NCI-H1694 (cell line): ENCODE measurements at regions not wholly inside any gene's neighbourhood (a gene's known extent, or its start where the extent isn't known, plus 50 kb on each side); places are given as distances from the start of the nearest gene placed in this dataset.

Experiments used
- DNase-seq: peaks from one replicate; lab custom pipeline; 2025; lab: John Stamatoyannopoulos, UW

DNA sequence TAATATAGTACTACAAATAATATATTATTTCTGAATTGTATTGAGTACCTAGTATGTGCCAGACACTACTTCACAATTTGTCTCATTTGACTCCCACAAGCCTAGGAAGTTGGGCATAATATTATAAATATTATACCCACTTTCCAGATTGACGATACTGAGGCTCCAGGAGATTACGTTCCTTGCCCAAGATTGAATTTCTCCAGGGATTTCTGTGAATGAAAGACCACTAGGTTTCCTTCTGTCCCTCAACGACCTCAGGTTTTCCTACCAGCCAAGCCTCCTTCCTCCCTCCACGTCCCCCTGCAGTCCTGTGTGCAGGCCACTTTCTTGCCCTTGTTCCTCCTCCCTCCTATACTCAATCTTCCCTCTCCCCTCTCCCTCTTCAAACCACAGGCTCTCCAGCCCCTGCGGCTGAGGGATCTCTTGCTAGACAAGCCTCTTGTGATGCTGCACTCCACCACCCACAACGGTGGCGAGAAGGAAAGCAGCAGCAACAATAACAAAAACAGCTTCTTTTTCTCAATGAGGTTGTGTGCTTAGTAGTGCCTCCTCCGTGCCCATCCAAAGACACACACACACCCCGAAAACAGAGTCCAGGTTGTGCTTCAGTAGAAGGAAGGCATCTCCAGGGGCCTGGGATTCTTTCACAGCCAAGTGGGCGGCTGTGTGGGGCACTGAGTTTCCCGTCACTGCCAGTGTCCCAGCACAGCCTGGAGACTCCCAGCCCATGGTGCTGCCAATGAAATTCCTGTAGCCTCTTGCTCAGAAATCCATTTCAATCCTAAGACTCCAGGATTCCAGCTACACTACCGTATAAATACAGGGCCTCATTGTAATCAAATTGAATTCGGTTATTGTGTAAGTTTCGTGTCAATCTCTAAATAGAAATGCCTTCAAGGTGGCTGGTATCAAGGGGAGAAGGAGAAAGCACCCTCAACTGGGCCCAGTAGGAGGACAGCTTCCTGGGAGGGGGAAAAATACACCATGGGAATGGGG lies 94.4 kb downstream of the NCR2 start:
- no peak for DNase-seq

GRCh38 chr6:41430875-41431274 lies 95.5 kb downstream of the NCR2 start:
- DNase-seq: no peak

GRCh38 chr6:41432280-41432679 lies 96.9 kb downstream of the NCR2 start:
- DNase-seq: no peak

DNA sequence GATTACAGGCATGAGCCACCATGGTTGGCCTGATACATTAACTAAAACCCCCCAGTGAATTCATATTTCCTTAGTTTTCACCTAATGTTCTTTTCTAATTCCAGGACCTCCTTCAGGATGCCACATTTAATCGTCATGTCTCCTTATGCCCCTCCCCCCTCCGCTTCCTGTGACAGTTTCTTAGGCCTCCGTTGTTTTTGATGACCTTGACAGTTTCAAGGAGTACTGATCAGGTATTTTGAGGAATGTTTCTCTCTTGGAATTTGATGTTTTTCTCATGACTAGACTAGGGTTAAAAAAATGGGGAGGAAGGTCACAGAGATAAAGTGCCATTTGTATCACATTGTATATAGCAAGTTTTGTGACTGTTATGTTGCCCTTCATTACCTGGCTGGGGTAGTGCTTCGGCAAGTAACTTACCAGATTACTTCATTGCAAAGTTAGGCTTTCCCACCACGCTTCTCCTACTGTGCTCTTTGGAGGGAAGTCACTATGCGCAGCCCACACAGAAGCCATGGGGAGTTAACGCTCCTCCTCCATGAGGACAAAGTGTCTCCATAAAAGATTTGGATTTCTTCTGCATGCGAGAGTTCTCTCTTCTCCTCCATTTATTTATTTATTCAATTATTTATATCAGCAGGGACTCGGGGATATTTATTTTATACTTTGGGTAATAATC lies 99.5 kb downstream of the NCR2 start:
- no peak for DNase-seq

- DNase-seq: no peak
These were observed 102.2 kb downstream of the NCR2 start for GRCh38 chr6:41437604-41438003.

- no peak for DNase-seq
These were observed 103.3 kb downstream of the NCR2 start for GRCh38 chr6:41438746-41439145.

GRCh38 chr6:41439524-41440418 lies 104.4 kb downstream of the NCR2 start:
- DNase-seq: no peak

- no peak for DNase-seq
These were observed 105.2 kb upstream of the FOXP4 start for GRCh38 chr6:41440958-41441357.

GRCh38 chr6:41441598-41442351 lies 104.4 kb upstream of the FOXP4 start:
- no peak for DNase-seq

- DNase-seq: no peak
These were observed 103.9 kb upstream of the FOXP4 start for GRCh38 chr6:41442352-41442672.

DNA sequence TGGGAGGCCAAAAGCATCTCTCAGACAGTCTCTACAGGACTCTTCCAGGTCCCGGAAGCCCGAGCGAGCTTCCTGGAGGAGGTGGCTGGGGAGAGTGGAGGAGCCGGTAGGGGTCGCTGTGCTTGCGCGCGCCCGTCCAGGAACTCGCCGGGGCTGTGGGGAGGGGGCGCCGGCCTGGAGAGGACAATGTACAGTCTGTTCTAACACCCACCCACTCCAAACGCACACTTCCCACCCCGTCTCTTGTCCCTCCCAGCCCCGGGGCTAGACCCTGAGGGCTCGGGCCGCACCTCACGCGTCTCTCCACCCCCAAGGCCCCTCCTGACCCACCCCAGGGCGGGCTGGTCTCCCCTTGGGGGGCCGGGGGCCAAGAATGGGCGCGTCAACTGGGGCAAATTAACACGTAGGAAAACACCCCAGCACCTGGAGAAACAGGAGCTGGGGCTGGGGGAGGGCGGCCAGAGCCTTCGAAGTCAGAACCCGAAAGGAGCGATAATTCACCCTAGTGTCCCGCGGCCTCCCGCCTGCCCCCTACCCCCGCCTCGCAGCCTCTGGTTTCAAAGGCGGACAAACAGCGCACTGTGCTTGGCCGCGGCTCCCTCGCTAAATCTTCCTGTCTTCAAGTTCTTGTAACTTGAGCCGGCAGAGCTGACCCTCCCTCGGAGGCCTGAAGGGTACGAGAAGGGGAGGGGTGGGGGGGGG lies 103.2 kb upstream of the FOXP4 start:
- no peak for DNase-seq

DNA sequence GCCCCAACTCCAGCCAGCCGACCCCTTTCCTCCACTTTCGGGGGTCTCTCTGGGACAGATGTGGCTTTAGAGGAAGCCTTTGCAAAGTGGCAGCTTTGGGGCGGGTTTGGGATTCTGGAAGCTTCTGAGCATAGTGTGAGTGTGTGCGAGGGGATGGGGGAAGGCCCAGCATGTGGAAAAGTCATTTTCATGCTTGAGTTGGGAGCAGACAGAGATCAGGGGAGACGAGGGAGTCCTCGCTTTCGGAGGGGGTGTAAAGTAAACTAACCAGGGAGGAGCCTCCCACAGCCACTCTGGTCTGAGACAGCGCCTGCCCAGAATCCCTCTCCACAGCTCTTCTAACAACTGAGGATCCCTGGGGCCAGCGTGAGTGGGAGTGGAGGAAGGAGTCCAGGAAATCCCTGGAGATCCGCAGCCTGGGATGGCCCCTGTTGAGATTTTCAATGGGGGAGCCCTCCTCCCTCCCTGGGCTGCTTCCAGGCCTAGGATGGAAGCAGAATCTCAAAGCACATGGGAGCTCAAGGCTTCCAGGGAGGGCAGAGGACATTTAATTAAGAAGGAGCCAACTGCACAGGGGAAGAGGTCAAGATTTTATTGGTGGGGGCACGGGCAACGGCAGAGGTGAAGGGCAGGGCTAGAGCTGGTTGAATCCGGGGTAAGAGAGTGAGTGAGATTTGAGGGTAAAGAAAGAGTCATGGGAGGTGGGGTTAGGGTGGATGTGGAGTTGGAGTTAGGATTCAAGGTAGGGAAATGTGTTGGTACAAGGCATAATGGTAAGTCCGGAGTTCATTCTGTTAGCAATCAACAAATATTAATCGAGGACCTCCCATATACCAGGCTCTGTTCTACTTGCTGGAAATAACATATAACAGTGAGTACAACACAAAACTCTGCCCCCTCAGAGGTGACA lies 102.3 kb upstream of the FOXP4 start:
- DNase-seq: no peak

GRCh38 chr6:41445261-41445660 lies 100.9 kb upstream of the FOXP4 start:
- no peak for DNase-seq

DNA sequence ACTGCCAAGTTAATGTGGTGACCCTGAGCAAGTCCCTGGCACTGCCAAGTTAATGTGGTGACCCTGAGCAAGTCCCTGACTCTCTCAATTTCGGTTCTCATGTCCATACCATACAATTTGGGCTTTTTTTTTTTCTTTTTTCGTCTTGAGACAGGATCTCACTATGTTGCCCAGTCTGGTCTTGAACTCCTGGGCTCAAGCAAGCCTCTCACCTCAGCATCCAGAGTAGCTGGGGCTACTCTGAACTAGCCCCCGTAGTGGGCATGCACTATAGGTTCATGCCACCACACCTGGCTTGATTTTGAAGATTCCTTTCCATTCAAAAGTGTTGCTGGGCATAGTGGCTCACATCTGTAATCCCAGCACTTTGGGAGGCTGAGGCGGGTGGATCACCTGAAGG lies 100.0 kb upstream of the FOXP4 start:
- no peak for DNase-seq

DNA sequence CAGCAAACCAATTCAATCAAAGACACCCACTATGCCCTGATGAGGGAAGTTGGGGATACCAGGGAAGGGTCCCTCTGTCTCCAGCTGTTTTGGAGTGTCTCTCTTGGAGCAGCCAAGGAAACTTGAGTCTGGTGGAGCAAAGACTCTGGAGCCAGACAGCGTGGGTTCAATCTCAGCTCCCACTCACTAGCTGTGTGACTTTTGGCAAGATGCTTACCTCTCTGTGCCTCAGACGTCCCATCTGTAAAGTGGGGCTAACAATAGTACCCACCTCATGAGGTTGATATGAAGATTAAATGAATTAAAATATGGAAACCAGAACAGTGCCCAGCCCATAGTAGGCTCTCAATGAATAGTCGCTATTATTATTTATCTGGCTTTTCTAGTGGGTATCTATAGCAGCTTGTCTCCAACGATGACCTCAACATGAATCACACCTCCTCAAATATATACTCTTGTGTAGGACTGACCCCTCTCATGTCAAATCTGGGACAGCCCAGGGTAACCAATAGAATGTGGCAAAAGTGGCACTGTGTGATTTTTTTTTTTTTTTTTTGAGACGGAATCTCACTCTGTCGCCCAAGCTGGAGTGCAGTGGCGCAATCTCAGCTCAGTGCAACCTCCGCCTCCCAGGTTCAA lies 99.2 kb upstream of the FOXP4 start:
- no peak for DNase-seq

DNA sequence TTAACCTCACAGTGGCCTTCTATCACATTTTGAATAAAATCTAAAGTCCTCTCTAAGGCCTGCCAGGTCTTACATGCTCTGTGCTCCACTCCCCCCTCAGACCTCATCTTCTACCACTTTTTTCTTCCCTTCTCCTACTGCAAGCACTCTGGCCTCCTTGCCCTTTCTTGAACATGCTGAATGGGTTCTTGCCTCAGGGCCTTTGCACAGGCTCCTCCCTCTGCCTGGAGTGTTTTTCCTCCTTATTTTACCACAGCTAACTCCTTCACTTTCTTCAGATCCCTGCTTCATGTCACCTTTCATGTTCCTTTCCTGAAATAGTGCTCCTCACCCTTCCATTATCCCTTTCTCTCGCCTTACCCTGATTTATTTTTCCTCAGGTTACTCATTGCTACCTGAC lies 97.9 kb upstream of the FOXP4 start:
- no peak for DNase-seq

DNA sequence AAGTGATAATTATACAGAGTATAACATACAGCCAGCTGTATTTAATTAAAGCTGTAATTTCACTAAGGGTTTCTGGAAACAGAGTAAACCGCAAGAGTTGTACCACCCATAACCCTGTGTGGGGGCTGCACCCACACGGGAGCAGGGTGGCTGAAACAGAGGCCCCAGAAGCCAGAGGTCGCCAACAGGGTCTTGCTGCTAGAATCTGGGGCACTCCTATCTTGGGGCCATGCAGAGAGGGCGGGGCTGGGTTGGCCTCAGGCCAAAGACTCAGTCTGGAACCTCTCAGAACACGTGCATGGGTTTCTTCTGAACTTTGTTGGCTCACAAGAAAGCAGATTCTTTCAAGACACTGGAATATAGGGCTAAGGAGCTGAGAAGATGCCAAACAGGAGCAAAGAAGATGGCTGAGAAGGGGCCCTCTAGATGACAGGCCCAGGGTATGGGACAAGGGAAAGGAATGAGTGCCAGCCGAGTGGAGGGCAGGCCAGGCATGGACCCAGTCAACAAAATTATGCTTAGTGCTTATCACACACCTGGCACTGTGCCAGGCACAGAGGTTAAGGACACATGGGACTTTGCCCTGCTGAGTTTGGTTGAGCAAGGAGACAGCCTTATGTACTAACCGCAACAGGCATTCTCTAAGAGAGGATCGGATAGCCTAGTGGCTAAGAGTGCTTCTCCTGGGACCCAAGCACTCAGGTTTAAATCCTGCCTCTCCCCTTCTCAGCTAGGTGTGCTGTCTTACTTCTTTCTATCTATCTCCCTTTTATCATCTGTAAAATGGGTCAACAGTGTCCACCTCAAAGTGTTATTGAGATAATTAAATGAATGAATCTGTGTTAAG lies 96.6 kb upstream of the FOXP4 start:
- DNase-seq: no peak

DNA sequence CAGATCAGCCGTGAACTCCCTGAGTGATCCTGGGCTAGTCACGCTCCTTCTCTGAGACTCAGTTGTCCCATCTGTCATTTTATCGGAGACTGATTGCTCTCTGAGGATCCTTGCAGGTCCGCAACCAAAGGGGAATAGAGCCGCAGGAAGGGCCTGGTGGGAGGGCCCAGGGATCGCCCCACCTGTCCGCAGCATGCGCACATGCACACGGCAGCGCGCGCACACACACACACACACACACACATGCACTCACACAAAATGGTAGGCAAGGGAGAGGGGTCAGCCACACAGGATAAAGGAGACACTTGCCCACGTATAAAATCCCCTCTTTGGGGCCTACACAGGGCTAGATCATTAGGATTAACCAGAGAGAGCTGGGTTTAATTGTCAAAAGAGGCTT lies 95.6 kb upstream of the FOXP4 start:
- DNase-seq: no peak

DNA sequence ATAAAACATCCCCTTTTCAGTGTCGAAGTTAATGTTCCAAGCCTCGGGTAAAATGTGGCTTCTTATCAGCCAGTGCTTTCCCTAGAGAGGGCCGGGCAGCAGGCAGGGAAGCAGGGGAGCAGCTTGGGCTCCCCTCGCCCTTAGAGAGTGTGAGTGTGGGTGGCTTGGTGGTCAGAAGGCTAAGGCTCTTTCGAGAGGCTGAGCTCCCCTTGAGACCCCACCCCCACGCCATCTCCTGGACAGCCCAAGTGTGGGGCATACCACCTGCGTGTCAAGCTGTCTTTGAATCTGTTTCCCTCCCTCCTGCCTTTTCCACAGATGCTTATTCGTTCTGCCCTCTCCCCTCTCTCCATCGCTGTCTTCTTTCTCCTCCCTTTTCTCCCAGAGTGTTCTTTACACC lies 95.1 kb upstream of the FOXP4 start:
- no peak for DNase-seq
